Muscle of leg (tissue), 3 donors: ENCODE measurements at regions not wholly inside any gene's neighbourhood (a gene's known extent, or its start where the extent isn't known, plus 50 kb on each side); places are given as distances from the start of the nearest gene placed in this dataset.

ENCODE experiments used
- DNase-seq: peaks from one replicate; pipeline ENCODE4 v3.0.0; 2013
- H3K27ac ChIP-seq: one replicate; pipeline ENCODE4 v1.5.1; 2013; ENCODE audit warnings: mild to moderate bottlenecking, low read length, control low read depth
- H3K27me3 ChIP-seq: one replicate; pipeline ENCODE4 v1.6.1; 2013; ENCODE audit warnings: low read length; ENCODE audit not compliant: control insufficient read depth, insufficient read depth
- H3K36me3 ChIP-seq: one replicate; pipeline ENCODE4 v1.6.1; 2013; ENCODE audit warnings: low read length; ENCODE audit not compliant: control insufficient read depth, insufficient read depth
- H3K4me1 ChIP-seq: one replicate; pipeline ENCODE4 v1.6.1; 2013; ENCODE audit warnings: low read length; ENCODE audit not compliant: control insufficient read depth, insufficient read depth
- H3K4me3 ChIP-seq: one replicate; pipeline ENCODE4 v1.5.1; 2013; ENCODE audit warnings: low read length, control low read depth
- H3K9me3 ChIP-seq: replicated peaks from 2 replicates; pipeline ENCODE4 v1.6.1; 2013; ENCODE audit warnings: low read depth, low read length; ENCODE audit not compliant: control insufficient read depth
- WGBS: methylation state at CpG from one replicate; pipeline ENCODE4 v1.1.5; 2013; ENCODE audit warnings: missing lambda C conversion rate; ENCODE audit not compliant: insufficient coverage; 5-methylcytosine and 5-hydroxymethylcytosine counted together

DNA sequence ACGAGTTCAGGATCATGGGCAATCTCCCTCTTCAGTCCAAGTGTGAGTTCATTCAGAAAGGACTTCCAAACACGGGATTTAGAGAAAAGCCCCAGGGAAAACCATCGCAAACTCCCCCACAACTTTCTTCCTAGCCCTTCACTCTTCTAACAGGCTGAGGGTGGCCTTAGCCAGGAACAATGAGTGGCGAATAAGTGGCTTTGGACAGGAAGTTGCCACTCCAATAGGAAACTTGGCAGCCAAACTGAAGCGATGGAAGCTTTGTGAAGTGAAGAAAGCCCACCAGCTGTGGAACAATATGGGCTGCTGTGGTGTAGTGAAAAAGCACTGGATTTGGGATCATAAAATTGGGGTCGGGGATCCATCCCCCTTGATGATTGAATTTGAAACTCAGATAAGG, 193.2 kb downstream of the TEX36 start:
- peaks cover 2% of the 10 kb centered on the region for H3K27me3 ChIP-seq
- no peaks in the 10 kb centered on the region for H3K9me3 ChIP-seq
- 78% methylated on average over 3 of the region's 6 CpGs for WGBS
- no peak overlapping the region for H3K27ac ChIP-seq
- H3K36me3 ChIP-seq, result no peaks in the 10 kb centered on the region
- H3K4me1 ChIP-seq, result no peaks in the 10 kb centered on the region
- DNase-seq, result peak; percentile 29
- no peak overlapping the region for H3K4me3 ChIP-seq

DNA sequence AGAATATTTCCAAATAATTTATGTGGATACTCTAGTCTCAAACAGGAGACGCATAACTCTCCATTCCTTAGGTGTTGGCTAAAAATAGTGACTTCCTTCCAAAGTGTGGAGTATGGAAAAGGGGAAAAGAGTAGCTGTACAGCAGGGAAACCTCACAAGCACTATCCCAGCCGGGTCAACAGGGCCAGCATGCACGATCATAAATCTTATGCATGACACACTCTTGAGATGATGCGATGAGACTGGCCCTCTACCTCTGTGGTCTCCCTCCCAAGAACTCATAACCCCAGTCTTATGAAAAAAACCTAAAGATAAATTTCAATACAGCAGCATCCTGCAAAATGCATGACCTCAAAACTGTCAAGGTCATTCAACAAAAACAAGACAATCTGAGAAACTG, 197.3 kb downstream of the TEX36 start:
- Histone ChIP-seq H3K9me3 (no peaks in the 10 kb centered on the region), H3K27me3 (peaks cover 2% of the 10 kb centered on the region), H3K27ac (no peak overlapping the region), H3K4me1 (no peaks in the 10 kb centered on the region), H3K4me3 (no peak overlapping the region), H3K36me3 (no peaks in the 10 kb centered on the region)
- no peak for DNase-seq
- 64% methylated on average over 2 of the region's 4 CpGs for WGBS

DNA sequence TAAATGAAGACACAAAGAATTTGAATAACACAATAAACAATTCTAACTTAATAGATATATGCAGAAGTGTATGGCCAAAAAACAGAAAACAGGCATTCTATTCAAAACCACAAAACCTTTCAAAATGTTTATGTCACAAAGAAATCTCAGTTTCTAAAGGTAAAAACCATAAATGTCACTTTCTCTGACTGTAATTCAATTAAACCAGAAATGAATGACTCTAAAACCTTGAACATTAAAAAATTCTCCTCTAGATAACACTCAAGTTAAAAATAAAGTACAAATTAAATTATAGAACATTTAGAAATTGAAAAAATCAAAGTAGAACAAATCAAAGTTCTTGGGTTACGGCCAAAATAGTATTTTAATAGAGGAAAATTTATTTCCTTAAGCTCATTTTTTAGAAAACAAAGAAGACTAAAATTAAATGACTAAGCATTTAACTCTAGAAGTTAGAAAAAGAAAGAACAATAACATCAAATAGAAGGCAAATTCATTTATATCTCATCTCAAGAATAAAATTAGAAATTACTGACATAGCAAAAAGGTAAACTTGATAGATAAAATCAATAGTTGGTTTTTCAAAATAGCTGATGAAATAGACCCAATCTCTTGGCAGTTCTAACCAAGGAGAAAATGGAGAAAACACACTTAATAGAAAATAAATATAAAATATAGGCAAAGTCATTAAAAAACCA, 198.8 kb downstream of the TEX36 start:
- Histone ChIP-seq H3K9me3 (no peaks in the 10 kb centered on the region), H3K4me1 (no peaks in the 10 kb centered on the region), H3K27ac (no peak overlapping the region), H3K27me3 (peaks cover 2% of the 10 kb centered on the region), H3K4me3 (no peak overlapping the region), H3K36me3 (no peaks in the 10 kb centered on the region)
- no CpG with 5 or more reads among the region's 1 CpG for whole genome bisulfite sequencing
- no peak for DNase-seq

DNA sequence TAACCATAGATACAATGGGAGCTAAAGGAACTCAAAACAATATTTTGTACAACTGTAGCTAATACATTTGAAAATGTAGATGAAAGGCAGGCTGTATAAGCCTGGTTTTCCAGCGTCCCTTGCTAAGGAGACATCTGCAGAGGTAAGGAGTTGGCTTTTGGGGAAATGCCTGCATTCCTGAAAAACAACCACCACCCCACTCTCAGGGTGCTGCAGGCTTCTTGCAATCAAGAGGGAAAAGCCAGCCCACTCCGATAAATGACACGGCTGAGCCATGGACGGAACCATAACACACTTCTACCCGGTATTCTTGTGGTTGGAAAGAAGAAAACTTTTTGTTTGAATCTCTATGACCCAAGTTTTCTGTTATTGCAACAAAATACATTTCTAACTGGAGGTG, 200.3 kb downstream of the TEX36 start:
- Histone ChIP-seq H3K4me1 (no peaks in the 10 kb centered on the region), H3K27me3 (peaks cover 2% of the 10 kb centered on the region), H3K27ac (no peak overlapping the region), H3K36me3 (no peaks in the 10 kb centered on the region), H3K9me3 (no peaks in the 10 kb centered on the region), H3K4me3 (no peak overlapping the region)
- no peak for DNase-seq
- WGBS, result no CpG with 5 or more reads among the region's 5 CpGs

DNA sequence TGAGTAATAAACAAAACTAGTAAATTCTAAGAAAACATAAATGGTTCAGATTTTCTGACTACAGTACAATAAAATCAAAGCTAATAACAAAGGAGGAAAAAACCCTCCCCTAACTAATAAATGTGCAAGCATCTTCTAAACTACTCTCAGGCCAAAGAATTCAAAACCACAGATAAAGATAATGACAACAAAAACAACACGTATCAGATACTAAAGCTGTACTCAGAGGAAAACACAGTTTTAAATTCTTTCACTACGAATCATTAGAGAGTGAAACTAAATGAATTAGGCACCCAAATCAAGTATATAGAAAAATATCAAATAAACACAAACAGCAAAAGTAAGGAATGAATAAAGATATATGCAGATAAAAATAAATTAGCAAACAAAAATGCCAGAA, 200.9 kb downstream of the TEX36 start:
- H3K4me1 ChIP-seq, result no peaks in the 10 kb centered on the region
- no CpG with 5 or more reads among the region's 2 CpGs for WGBS
- no peak overlapping the region for H3K4me3 ChIP-seq
- no peak for DNase-seq
- H3K27me3 ChIP-seq, result peaks cover 2% of the 10 kb centered on the region
- no peak overlapping the region for H3K27ac ChIP-seq
- H3K36me3 ChIP-seq, result no peaks in the 10 kb centered on the region
- H3K9me3 ChIP-seq, result no peaks in the 10 kb centered on the region

DNA sequence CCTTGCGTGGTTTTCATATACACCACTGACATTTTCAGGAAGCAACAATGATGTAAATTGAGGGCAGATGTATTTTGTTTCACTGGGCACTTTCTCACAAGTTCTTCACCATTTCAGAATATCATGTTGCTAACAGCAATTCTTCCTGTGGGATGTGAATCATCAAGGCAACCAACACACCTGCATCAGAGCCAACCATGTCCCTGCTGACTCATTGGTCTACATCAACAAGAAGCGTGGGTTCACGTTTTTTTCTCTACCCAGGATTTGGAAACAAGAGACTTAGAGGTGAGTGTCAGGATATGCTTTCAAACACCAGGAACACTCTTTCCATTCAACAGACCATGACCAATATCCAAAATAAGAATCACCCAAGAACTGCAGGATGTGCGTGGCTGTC, 203.9 kb downstream of the TEX36 start:
- H3K27ac ChIP-seq, result no peak overlapping the region
- H3K27me3 ChIP-seq, result peaks cover 7% of the 10 kb centered on the region

DNA sequence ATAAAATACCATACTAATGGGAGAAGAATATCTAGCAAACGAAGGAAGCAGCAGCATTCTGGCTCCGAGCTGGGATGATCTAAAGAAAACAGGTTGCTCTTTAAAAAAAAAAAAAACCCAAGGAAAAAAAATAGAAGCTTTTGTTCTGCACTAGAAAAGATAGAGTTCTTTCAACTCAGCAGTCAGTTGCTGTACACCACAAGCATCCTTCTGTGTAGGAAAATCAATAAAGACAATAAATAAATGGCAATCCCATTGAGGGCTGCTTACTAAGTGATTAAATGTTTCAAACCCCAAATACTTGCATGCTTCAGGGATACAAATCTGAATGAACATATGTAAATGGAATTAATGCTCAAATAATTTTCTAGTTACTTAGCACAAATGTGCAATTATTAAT, 207.1 kb downstream of the TEX36 start:
- Histone ChIP-seq H3K36me3 (no peaks in the 10 kb centered on the region), H3K27ac (no peak overlapping the region), H3K9me3 (no peaks in the 10 kb centered on the region), H3K4me1 (no peaks in the 10 kb centered on the region), H3K27me3 (peaks cover 7% of the 10 kb centered on the region), H3K4me3 (no peak overlapping the region)
- no CpG with 5 or more reads among the region's 2 CpGs for whole genome bisulfite sequencing
- DNase-seq, result no peak

More for the DNA sequence above, 203.9 kb downstream of the TEX36 start:
- Histone ChIP-seq H3K4me1 (no peaks in the 10 kb centered on the region), H3K36me3 (no peaks in the 10 kb centered on the region), H3K4me3 (no peak overlapping the region), H3K9me3 (no peaks in the 10 kb centered on the region)
- no CpG with 5 or more reads among the region's 4 CpGs for WGBS
- DNase-seq, result no peak

DNA sequence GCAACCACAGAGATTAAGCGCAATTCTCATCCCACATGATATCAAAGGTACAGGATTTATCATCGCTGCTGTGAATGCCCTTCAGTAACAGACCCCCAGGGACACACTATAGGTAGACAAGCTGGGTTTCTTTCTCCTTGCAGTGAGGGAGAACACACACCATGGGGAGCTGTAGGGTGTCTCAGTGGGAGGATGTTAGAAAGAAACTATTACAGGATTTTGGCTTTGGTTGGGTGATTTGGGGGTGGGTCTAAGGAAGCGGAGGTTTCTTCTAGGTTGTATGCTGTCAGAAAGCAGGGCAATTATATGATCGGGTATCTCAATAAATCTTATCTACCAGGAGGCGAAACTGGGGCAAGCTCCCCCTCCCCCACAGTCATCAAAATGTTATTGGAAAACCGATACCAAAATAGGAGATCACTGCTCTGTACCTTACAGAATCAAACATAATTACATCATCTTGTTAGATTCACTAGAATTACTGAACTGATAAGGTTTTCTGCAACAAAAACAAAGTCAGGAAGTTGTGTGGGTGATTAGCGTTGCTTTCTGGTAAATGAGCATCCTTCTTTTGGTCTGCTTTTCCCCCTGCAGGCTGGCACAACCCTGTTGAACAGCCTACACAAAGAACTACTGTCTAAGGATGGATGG, 209.7 kb downstream of the TEX36 start:
- no peaks in the 10 kb centered on the region for H3K4me1 ChIP-seq
- no peak for DNase-seq
- WGBS, result 100% methylated on average over 1 of the region's 7 CpGs
- no peaks in the 10 kb centered on the region for H3K36me3 ChIP-seq
- H3K27me3 ChIP-seq, result peaks cover 6% of the 10 kb centered on the region
- H3K27ac ChIP-seq, result no peak overlapping the region
- H3K9me3 ChIP-seq, result no peaks in the 10 kb centered on the region
- H3K4me3 ChIP-seq, result no peak overlapping the region

DNA sequence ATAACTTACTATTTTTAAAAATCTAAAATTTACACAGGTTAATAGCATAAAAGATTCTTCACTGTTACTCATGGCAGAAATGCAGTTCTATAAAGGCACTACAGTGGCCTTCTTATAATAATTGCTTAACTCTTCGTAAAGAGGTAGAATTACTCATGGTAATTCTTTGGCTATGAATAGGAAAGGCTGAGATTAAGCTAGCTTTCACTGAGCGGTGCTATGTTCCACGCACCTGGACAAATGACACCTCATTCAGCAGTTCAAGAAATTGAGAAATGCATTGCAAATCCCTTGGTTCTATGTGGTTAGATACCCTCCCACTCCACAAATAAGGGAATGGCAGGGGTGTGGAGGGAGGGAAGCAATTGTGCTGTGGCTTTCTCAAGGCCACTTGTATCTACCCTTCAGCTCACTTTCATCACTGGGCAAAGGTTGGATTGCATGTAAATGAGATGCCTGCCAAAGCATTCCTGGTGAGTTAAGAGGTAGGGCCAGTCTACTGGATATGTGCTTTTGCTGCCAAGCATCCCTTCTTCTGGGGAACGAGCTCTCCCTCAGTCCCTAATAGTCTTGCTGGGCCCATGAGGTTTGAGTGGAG, 210.9 kb downstream of the TEX36 start:
- 71% methylated on average over 1 of the region's 4 CpGs for WGBS
- H3K36me3 ChIP-seq, result no peaks in the 10 kb centered on the region
- peaks cover 8% of the 10 kb centered on the region for H3K27me3 ChIP-seq
- no peak overlapping the region for H3K27ac ChIP-seq
- no peaks in the 10 kb centered on the region for H3K9me3 ChIP-seq
- no peak for DNase-seq
- H3K4me1 ChIP-seq, result no peaks in the 10 kb centered on the region
- H3K4me3 ChIP-seq, result no peak overlapping the region

DNA sequence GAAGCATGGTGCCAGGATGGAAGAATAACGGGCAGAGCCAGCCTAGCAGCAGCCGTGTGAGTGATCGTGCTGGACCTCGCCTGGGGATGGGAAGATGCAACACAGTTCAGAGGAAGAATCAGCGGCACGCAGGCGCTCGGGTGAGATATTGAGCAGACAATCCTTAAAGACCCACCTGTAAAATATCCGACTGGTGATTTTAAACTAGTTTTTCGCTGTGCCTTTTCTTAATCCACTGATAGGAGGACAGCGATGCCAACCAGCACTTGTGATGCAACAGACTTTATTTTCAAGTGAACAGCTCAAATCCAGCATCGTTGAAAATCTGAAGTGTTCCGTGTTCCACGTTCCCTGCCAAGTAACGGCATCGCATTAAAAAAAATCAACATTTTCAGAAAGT, 214.7 kb downstream of the TEX36 start:
- H3K4me1 ChIP-seq, result no peaks in the 10 kb centered on the region
- no peaks in the 10 kb centered on the region for H3K36me3 ChIP-seq
- H3K27ac ChIP-seq, result no peak overlapping the region
- peaks cover 5% of the 10 kb centered on the region for H3K27me3 ChIP-seq
- WGBS, result 88% methylated on average over 10 of the region's 16 CpGs
- H3K4me3 ChIP-seq, result no peak overlapping the region
- H3K9me3 ChIP-seq, result no peaks in the 10 kb centered on the region
- DNase-seq, result no peak
